ENCODE measurements at regions not wholly inside any gene's neighbourhood (a gene's known extent, or its start where the extent isn't known, plus 50 kb on each side); places are given as distances from the start of the nearest gene placed in this dataset.

DNA sequence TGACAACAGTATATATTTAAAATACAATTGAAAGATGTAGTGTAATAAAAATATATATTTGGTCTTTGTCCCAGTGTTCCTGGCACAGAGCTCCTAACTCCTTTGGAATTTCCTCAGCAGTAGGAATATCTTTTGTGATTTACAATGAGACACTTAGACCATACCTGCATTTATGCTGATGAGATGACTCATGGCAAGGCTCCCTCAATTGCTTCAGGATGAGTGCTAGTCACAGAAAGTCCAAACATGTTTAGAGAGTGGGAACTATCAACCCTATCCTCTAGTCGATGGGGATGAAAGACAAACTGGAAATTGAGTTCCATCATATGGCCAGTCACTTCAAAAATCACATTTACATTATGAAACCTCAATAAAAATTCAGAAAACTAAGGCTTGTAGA is 588.3 kb upstream of the LMCD1 start:
- no peak for DNase-seq (ENCODE audit: low read depth in 2 of 2)

DNA sequence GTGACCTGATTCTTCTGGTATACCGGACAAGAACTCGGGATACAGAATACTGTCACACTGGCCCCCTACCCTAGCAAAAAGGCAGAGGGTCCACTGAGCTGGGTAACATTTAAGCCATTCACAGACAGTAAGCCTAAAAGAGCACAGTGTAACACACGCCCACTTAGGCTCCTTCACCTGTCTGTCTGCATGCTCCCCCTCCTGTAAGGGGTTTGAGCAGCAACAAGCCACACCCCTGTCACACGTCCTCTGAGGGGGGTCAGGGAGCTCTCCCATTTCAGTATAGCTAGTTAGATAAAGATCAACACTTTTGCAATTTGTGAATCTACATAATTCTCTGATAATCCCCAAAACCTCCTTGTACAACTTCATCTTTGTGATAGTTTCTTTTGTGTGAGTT is 586.3 kb upstream of the LMCD1 start:
- DNase-seq (ENCODE audit: low read depth in 2 of 2): no peak

DNA sequence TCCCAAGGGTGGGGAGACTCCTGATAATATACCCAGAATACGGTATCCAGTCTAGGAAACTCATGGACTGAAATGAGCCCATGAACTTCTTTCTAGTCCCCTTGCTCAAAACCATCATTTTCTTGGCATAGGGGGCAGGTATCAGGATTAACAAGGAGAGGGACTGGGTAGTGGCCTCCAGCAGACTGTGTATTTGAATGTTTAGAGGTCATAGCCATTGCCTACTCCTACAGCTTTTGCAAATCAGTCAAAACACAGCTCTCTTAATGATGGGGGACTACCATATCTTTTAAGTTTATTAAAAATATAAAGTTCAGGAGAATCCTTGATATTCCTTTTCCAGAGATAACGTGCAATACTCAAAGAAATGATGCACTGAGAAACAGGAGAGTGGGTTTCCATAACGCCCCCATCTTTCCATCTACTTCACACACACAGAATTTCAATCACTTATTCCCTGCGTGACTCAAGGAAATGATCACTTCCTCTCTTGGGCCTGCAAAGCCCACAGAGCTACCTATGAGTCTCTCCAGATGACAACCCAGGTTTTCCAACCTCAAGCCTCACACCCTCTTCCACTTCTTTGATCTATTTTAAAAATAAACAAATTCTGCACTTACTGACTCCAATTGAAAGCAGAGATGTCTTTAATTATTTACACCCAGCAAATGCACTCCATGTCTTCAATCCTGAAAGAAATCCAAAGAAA is 584.0 kb upstream of the LMCD1 start:
- no peak for DNase-seq (ENCODE audit: low read depth in 2 of 2)

DNA sequence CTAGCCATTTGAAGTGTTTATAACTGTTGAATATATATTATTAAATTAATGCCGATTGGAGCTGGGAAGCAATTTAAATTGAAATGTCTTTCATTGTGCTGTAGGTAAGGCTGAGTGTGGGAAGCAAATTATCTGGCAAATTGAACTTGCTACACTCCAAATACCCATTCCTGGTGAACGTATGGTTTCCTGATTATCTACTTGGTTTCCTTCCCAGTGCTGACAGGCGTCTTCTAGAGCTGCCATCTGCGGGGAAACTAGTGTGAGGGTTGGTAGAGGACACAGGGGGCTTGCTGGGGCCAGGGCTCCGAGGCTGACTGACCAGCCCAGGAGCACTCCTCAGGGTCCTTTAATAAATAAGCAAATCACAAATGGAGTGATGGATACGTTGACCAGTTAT is 581.4 kb upstream of the LMCD1 start:
- DNase-seq (ENCODE audit: low read depth in 2 of 2): no peak

DNA sequence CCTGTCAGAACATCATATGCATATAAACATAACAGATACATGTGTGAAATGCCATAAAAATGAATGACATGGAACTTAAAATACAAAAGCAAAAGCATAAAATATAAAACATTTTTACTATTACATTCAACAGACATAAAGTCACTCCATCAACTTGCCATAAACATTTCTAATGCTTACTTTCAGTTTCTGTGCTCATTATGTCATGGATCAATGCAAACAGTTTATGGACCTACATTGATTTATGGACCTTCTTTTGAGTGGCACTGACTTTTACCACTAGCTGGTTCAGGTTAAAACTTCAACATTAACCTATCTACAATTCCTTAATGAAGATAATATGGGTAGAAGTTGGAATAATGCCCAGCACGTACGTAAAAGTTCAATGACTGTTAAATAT is 577.4 kb upstream of the LMCD1 start:
- DNase-seq (ENCODE audit: low read depth in 2 of 2): no peak

DNA sequence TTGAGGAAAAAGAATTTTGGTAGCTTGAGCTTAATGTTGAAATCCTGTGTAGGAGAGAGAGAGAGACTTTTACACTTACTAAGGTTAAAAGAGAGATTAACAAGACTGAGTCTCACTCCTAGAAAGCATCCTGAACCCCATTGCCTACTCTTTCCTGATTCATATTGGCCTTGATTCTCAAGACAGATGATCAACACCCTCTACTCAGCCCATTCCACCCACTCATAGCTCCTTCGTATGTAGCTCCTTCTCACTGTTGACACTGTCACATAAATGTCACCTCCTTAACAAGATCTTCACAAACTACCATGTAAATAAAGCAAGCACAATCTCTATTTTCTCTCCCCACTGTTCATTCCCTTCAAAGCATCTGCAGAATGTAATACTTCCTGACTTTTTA is 574.6 kb upstream of the LMCD1 start:
- no peak for DNase-seq (ENCODE audit: low read depth in 2 of 2)

DNA sequence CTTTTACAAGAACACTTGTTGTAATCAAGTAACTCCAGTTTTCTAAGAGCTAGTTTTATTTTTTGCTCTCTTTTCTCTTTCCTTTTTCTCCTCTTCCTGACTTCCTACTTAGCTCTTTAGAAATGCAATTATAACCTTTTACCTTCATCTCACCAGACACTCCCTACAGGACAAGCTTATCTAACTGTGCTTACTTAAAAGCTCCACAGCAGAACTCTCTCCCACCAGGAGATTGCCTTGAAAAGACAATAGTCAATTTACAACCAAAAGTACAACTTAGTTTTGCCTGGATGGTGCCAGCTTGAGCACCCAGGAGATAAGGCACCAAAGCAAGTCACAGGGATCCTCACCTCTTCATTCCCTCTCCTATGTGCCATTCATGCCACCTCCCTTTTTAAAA is 573.8 kb upstream of the LMCD1 start:
- DNase-seq (ENCODE audit: low read depth in 2 of 2): no peak

DNA sequence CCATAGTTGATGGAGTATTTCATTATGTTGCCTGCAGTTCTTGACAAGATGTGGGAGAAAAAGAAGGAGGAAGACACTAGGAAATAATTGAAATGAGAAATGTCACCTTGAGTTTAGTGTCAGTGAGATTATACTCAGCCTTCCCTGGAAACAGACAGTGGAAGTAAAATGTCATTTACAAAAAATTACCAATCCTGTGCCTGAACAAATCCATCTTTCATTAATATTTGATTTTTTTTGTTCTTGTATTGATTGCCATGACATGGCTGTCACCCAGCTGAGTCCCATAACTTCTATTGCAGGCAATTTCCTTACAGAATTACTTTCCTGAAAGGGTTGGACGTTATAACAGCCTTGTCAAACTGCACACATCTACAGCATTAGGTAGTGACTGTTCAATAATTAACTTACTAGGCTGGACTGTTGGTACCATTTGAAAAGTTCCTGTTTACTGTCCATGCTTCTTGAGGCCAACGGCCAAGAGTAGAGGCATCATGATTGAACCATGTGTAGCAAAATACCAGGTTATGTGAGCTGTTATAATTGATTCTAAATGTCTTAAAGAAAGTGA is 572.2 kb upstream of the LMCD1 start:
- DNase-seq (ENCODE audit: low read depth in 2 of 2): no peak

DNA sequence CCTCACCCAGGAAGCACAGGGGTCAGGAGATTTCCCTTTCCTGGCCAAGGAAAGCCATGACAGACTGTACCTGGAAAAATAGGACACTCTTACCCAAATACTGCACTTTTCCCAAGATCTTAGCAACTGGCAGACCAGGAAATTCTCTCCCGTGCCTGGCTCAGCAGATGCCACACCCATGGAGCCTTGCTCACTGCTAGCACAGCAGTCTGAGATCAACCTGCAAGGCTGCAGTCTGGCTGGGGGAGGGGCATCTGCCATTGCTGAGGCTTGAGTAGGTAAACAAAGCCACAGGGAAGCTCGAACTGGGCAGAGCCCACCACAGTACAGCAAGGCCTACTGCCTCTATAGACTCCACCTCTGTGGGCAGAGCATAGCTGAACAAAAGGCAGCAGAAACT is 567.3 kb upstream of the LMCD1 start:
- no peak for DNase-seq (ENCODE audit: low read depth in 2 of 2)

DNA sequence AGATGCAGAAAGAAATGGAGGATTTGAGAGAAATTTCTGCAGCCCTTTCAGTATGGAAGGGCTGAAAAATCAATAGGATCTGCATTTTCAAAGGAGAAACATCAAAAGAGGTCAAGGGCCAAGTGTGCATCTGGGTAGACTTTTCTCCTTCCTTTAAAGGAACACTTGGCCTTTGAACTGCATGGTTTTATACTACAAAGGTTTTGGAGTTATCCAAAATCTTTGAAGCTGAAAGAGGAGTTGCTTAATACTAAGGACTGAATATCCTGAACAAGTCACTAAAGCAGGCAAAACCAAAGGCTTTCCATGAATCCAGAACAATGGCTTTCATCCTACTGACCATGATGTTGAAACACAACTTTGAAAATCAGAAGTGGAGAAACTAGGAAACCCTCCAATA is 553.7 kb upstream of the LMCD1 start:
- no peak for DNase-seq (ENCODE audit: low read depth in 2 of 2)

DNA sequence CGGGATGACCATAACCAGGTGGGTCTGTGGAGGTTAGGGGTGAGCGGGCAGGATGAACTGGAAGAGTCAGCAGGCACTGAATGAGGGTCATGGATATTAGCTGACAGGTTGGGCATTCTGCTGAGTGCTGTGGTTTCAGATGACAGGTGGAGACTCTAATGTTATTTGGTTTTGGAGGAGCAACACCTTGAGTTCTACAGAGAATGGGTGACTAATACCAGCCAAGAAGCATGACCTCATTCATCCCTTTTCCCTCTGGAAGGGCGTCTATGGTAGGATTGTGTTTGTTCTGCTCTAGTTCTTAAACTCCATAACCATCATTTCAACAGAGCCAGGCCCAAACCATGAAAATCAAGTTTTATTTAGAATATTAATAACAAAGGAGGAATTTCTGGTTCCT is 550.7 kb upstream of the LMCD1 start:
- no peak for DNase-seq (ENCODE audit: low read depth in 2 of 2)

DNA sequence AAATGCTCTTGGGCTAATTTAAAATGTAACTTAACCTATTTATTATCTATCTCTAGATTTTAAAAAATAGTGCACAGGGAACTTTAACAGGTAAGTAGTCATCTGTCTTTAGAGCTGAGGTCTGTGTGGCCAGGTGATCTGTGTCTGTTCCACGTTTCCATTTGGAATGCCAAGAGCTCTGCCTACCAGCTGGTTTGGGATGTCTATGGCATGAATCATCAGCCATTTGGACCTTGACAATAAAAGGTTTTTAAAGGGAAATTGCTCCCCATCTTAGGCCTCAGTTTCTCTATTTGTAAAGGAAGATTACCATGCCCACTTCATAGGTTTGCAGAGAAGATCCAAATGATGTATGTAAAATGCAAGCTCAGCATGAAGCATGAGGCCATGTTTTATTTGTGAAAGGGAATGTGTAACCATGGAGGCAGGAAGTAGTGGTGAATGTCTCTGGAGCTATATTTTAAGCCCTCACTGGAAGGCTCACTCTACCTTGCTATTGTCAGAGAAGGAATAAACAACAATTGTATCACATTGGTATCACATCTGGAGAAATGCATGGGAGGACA is 548.1 kb upstream of the LMCD1 start:
- DNase-seq (ENCODE audit: low read depth in 2 of 2): no peak

DNA sequence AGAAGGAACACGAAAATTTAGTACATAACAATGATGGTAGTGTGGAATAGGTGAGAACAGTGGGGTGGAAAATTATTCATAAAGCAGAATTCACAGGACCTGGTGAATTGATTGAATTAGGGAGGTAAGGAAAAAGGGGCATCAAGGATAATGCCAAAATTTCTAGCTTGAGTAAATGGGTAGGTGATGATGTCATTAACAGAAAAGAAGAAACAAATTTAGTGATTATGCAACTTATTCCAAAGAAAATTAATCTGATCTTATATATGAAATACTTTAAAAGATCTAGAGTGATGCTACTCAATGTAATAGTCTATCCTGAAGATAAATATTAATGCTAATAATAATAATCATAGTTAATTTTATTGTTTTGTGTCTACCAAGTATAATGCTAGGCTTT is 544.6 kb upstream of the LMCD1 start:
- no peak for DNase-seq (ENCODE audit: low read depth in 2 of 2)

DNA sequence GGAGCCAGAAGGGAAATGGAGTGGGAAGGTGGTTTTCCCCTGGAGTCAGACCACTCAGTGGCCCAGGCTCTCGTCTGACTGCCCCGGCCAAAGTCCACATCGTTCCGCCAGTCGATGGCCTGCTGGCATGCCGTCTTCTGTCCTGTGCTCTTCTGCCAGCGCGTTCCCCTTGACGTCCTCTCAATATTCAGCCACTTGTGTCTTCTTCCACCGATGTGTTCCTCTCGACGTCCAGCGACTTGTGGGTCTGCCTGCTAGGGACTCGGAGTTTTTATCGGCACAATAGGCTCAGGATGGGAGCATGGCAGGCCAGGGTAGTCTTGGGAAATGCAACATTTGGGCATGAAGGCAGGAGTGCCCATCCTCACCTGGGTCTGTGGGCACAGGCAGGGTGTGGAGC is 542.5 kb upstream of the LMCD1 start:
- DNase-seq (ENCODE audit: low read depth in 2 of 2): no peak

DNA sequence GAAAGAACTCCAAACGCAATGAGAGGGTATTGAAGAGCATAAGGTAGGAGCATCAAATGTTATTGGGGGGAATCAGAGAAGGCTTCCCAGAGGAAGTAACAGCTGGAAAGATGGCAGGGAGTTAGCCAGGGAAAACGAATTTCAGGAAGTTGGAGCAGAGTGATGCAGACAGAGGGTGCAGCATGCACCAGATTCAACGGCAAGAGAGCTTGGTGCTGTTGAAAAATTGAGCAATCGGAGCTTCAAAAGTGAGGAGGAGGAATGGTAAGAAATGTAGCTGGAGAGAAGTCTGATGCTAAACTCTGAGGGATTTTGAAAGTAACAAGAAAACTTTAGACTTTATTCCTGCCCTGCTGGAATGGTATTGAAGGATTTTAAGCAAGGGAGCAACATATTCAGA is 541.0 kb upstream of the LMCD1 start:
- DNase-seq (ENCODE audit: low read depth in 2 of 2): no peak

DNA sequence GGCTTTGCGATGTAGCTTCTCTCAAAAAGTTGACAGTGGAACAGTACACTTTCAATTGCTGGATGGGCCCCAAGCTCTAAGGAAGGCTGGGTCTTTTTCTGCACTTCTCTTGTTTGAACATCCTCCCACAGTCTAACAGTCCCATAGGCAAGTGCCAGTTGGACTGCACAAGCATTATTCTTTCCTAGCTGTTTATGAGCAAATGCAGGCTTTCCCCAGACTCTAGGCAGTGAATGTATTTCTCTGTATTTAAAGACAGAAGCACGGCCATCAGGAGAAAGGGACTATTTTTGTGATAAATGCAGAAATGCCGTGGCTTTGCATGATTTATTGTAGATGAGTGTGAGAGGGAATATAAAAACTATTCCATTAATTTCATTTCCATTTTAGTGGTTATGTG is 539.3 kb upstream of the LMCD1 start:
- no peak for DNase-seq (ENCODE audit: low read depth in 2 of 2)

DNA sequence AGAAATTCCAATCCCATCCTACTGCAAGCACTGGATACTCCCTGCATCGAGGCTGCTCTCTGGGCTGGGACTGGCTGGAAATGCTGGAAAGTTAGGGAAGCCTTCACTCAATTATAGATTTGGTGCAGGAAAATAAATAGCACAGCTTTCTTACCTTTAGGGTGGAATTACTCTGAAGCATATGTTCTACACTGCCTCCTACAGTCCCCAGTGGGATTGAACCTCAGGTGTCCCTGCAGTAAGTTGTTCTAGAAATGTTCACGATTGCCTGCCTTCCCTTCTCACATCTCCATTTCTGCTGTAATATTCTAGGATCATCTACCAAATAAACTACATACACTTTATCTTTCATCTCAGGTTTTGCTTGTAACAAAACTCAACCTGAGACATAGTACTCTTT is 536.7 kb upstream of the LMCD1 start:
- no peak for DNase-seq (ENCODE audit: low read depth in 2 of 2)

DNA sequence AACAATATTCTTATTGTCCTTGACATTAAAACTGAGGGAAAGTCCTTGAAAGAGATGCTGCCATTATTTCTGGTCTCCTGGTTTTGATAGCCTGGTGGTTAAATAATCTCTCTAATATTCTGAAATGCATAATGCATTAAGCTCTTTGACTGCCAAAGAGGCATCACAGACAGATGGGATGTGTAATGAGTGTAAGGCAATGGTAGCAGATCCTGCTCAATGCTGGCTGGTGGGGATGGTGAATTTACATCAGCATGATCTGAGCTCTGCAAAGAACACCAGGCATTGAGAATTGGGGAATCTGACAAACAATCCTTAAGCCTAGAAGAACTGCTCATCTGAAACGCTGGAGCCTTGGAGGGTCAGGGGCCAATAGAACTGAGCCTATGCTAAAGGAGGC is 528.6 kb upstream of the LMCD1 start:
- DNase-seq (ENCODE audit: low read depth in 2 of 2): no peak

DNA sequence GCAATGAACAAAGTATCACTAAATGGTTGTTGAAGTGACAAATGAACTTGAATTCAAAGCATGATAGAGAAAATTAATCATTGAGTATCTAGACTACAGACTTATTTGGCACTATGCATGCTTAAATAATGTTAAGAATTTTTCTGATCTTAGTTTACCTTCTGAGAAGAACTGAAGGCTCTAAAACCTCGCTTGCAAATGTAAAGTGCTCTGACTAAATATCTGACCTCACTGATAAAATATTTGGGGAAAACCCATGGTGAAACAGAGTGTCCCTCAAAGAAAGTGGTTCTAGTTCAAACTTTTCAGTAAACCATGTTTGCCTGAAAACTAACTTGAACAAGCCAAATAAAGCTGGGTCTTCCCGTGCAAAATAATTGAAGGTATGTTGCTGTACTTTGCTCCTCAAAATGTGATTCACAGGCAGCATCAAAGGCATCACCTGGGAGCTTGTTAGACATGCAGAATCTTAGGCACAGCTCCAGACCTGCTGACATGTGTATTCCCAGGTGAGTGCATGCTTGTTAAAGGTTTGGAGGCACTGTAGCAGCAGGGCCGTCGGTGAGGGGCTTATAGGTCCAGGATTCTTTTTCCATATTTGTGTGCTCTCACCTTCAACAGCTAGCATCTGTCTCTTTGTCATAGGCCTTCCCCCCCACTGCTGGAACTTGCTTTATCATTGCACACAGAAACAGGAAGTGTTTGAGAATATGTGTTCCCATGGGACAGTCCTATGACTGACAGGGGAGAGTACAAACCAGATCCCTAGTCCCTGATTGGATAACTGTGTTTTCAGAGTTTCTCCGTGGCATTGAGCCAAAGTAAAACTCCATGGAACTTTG is 524.2 kb upstream of the LMCD1 start:
- no peak for DNase-seq (ENCODE audit: low read depth in 2 of 2)

DNA sequence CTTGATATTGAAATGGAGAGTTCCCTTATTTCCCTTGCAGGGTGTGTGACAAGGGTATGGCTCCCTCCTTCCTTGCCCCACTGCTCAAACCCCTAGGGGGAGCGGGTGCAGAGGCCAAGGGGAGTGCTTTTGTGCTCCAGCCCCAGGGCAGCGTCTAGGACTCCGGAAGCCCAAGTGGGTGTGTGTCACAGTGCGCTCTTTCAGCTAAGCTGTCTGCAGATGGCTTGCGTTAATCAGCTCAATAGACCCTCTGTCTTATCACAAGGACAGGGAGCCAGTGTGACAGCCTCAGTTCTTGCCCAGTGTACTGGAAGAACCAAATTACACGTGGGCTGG is 523.6 kb upstream of the LMCD1 start:
- DNase-seq (ENCODE audit: low read depth in 2 of 2): no peak

DNA sequence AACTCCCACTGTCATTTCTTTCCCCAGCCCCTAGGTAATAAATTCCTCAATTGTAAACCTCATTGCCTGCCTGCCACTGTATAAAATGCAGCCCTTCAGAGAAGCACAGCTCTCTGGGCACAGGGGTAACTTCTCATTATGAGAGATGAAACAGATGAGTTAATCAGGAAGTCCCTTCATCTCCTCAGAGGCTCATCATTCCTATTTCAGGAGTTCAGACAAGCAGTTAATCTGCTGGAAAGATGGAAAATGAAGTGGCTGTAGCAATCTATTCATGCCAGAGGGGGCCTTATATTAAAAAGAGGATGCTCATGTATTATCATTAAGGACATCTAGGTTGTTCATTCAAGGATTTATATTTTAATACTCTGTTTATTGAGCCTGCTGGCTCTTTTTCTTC is 519.5 kb upstream of the LMCD1 start:
- no peak for DNase-seq (ENCODE audit: low read depth in 2 of 2)

DNA sequence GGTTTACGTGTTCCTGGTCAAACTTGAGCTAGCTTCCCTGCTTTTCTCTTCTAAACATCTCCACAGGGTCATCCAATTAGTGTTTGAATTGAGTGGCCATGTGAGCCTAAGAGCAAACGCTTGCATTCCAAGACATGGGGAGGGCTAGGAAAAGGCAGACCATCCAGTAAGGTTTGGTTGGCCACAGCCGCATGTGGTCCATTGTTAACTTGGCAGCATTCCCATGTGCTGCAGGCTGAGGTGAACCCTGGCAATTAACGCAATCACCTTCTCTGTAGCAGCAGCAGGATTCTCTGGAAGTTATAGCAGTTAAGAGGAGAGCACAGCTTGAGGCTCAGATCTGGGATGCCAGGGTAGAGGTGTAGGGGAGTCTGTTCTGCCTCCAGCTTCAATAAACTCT is 502.2 kb upstream of the LMCD1 start:
- no peak for DNase-seq (ENCODE audit: low read depth in 2 of 2)

DNA sequence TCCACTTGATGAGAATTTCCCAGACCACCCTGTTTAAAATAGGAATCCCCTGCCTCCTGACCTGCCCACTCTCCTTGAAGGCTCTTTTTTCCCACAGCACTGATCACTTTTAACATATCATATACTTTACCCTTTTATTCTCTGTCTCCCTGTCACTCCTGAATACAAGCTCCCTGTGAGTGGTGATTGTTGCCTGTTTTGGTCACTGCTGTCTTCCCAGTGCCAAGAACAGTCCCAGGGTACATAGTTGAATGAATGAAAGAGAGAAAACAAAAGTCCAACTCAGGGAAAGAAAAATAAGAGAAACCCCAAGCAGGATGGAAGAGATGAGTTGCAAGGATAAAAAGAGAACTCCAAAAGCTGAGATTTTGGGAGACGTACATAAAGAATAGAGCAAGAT is 500.3 kb upstream of the LMCD1 start:
- no peak for DNase-seq (ENCODE audit: low read depth in 2 of 2)

Measured in stimulated activated CD4-positive, alpha-beta T cell treated with anti-CD3 and anti-CD28 coated beads, Interleukin-1b, Interleukin-23, amount 100 ng/mL, for 1 hour (primary cell).